K562 (cell line): ENCODE measurements at regions not wholly inside any gene's neighbourhood (a gene's known extent, or its start where the extent isn't known, plus 50 kb on each side); places are given as distances from the start of the nearest gene placed in this dataset.
A peak's percentile ranks its signal among the peaks of the same experiment; 100 is the strongest.

Experiments used
- ATAC-seq: fragments of 200-7000 bp; cut with Tn5 transposase; 3 replicates; pipeline ENCODE4 v1.9.1; 2020; ENCODE audit warnings: moderate library complexity
- BruUV-seq: library from RNA; stranded (reverse); fragments of 400-500 nt; replicated peaks from 2 replicates; lab custom pipeline; 2021; lab: Mats Ljungman, UMichigan
- CTCF ChIA-PET: fragments of 300-600 bp; formaldehyde crosslinking; extraction: SDS; loops from one replicate; lab custom pipeline; 2021; ENCODE audit warnings: low intra/inter-chr PET ratio; lab: Yijun Ruan, JAX
- POLR2A ChIA-PET: fragments of 300-600, 350-650 bp; sonication (Branson Sonifier 250); formaldehyde crosslinking; extraction: SDS; loops from one replicate; lab custom pipeline; 2021; ENCODE audit warnings: antibody characterized with exemption, inconsistent platforms; lab: Yijun Ruan, JAX
- DNase-seq, 4 experiments: peaks; one replicate each; pipeline versions ENCODE4 v3.0.0 to v3.0.0-alpha.2; 2011 to 2018; ENCODE audit warnings: low spot score in 3 of 4, mixed read lengths in 3 of 4; ENCODE audit errors: extremely low read depth in 1 of 4
- FAIRE-seq: peaks from 2 replicates; lab custom pipeline; 2011; peaks lifted over from hg19 to GRCh38; lab: Jason Lieb, UNC
- H2AFZ ChIP-seq: 2 replicates; pipeline ENCODE4 v1.6.0; 2011; ENCODE audit warnings: low read depth, low read length, control low read depth, inconsistent platforms
- H3K27ac ChIP-seq: fragments of 200-600 bp; 3 replicates; pipeline ENCODE4 v1.8.0; 2011; ENCODE audit warnings: low read depth, mild to moderate bottlenecking, control low read depth, inconsistent platforms, low read length, moderate library complexity, mixed read lengths; ENCODE audit errors: extremely low read depth
- H3K27me3 ChIP-seq, 2 experiments: fragments of 300-600 bp in 1 of 2; 2 replicates in 1 of 2; 3 replicates in 1 of 2; pipeline versions ENCODE4 v1.6.0 to v1.8.0; 2011; ENCODE audit warnings: inconsistent platforms in 2 of 2, low read length in 2 of 2, mild to moderate bottlenecking in 1 of 2, mixed read lengths in 1 of 2, moderate library complexity in 1 of 2; ENCODE audit not compliant: control insufficient read depth in 2 of 2, insufficient read depth in 2 of 2
- H3K36me3 ChIP-seq: fragments of 300-600 bp; 3 replicates; pipeline ENCODE4 v1.8.0; 2011; ENCODE audit warnings: mild to moderate bottlenecking, low read length, inconsistent platforms; ENCODE audit not compliant: control insufficient read depth, insufficient read depth
- H3K4me1 ChIP-seq, 2 experiments: fragments of 200-600 bp in 1 of 2; replicated peaks in 1 of 2; 2 replicates in 1 of 2; 3 replicates in 1 of 2; pipeline versions ENCODE4 v1.5.1 to v1.8.0; 2011; ENCODE audit warnings: inconsistent platforms in 2 of 2, low read length in 2 of 2, mild to moderate bottlenecking in 1 of 2, mixed read lengths in 1 of 2, moderate library complexity in 1 of 2; ENCODE audit not compliant: control insufficient read depth in 2 of 2, insufficient read depth in 2 of 2
- H3K4me2 ChIP-seq: 2 replicates; pipeline ENCODE4 v1.6.1; 2011; ENCODE audit warnings: low read length, control low read depth, inconsistent platforms, mixed read lengths; ENCODE audit not compliant: insufficient read depth
- H3K4me3 ChIP-seq: fragments of 200-600 bp; sonication (generic), shearing (Covaris generic); 2 replicates; pipeline ENCODE4 v1.5.1; 2016; ENCODE audit warnings: control low read depth, inconsistent platforms
- H3K79me2 ChIP-seq: fragments of 200-600 bp; 3 replicates; pipeline ENCODE4 v1.8.0; 2011; ENCODE audit warnings: low read length, inconsistent platforms; ENCODE audit not compliant: control insufficient read depth, insufficient read depth
- H3K9ac ChIP-seq, 2 experiments: 2 replicates each; pipeline versions ENCODE4 v1.6.0 to v1.6.1; 2011; ENCODE audit warnings: low read depth in 2 of 2, low read length in 2 of 2, control low read depth in 1 of 2, inconsistent platforms in 1 of 2, mild to moderate bottlenecking in 1 of 2, mixed read lengths in 1 of 2; ENCODE audit not compliant: insufficient read depth in 1 of 2
- H3K9me1 ChIP-seq: one replicate; pipeline ENCODE4 v1.6.0; 2011; ENCODE audit warnings: inconsistent platforms, mild to moderate bottlenecking, low read length, moderate library complexity; ENCODE audit not compliant: control insufficient read depth, insufficient read depth
- H3K9me3 ChIP-seq: replicated peaks from 2 replicates; pipeline ENCODE4 v1.5.1; 2011; ENCODE audit warnings: low read depth, low read length, inconsistent platforms; ENCODE audit not compliant: control insufficient read depth, insufficient read depth
- H4K20me1 ChIP-seq: replicated peaks from 2 replicates; pipeline ENCODE4 v1.6.1; 2011; ENCODE audit warnings: low read length, inconsistent platforms, mixed read lengths; ENCODE audit not compliant: control insufficient read depth, insufficient read depth
- KLF6 ChIP-seq: fragments of 250-450 bp; sonication (Bioruptor Pico); IDR thresholded peaks from 2 replicates; pipeline ENCODE4 v1.4.0; 2020; ENCODE audit warnings: mild to moderate bottlenecking, moderate library complexity, borderline replicate concordance
- MTF1 ChIP-seq: fragments of 250-450 bp; sonication (Bioruptor Pico); IDR thresholded peaks from 2 replicates; pipeline ENCODE4 v1.9.0; 2021; ENCODE audit warnings: moderate library complexity, mild to moderate bottlenecking, inconsistent platforms, borderline replicate concordance
- PCBP2 ChIP-seq: fragments of 200-400 bp; formaldehyde crosslinking; IDR thresholded peaks from 2 replicates; pipeline ENCODE4 v1.6.1; 2018; ENCODE audit warnings: low read length, low read depth, mild to moderate bottlenecking, moderate library complexity; ENCODE audit not compliant: poor library complexity, severe bottlenecking
- RBM17 ChIP-seq: fragments of 200-400 bp; formaldehyde crosslinking; IDR thresholded peaks from 2 replicates; pipeline ENCODE4 v1.6.1; 2017; ENCODE audit warnings: low read depth, mild to moderate bottlenecking, low read length, borderline replicate concordance
- RERE ChIP-seq: sonication (generic); formaldehyde crosslinking; IDR thresholded peaks from 2 replicates; pipeline ENCODE4 v1.8.0; 2023; ENCODE audit warnings: missing genetic modification reagents, mild to moderate bottlenecking, borderline replicate concordance
- RUNX1 ChIP-seq: sonication (generic); IDR thresholded peaks from 2 replicates; pipeline ENCODE4 v1.6.1; 2016; ENCODE audit warnings: antibody characterized with exemption, low read depth
- ZNF316 ChIP-seq: fragments of 450-650 bp; IDR thresholded peaks from 2 replicates; pipeline ENCODE4 v1.6.1; 2016
- ZNF347 ChIP-seq: fragments of 450-650 bp; formaldehyde crosslinking; IDR thresholded peaks from 2 replicates; pipeline ENCODE4 v1.4.0; 2020; ENCODE audit warnings: low read depth, mild to moderate bottlenecking, moderate library complexity
- ZNF512 ChIP-seq: IDR thresholded peaks from 2 replicates; pipeline ENCODE4 v1.6.1; 2016; ENCODE audit warnings: missing genetic modification characterization, missing compliant biosample characterization
- WGBS: fragments of 100-300 bp; shearing (Covaris generic); methylation state at CpG from one replicate; pipeline ENCODE4 v1.1.6; 2016; ENCODE audit warnings: low coverage, mixed read lengths; ENCODE audit not compliant: insufficient coverage; ENCODE audit errors: missing lambda C conversion rate; 5-methylcytosine and 5-hydroxymethylcytosine counted together
- in situ Hi-C: fragments of 300-500 bp; cut with MboI; formaldehyde crosslinking; loops from 4 replicates; pipeline ENCODE4 v1.15.0; 2018; ENCODE audit warnings: inconsistent platforms, mixed read lengths
- intact Hi-C: fragments of 100-400 bp; cut with micrococcal nuclease; formaldehyde crosslinking; loops from 2 replicates; pipeline ENCODE4 v1.14.2; 2022

GRCh38 chr7:68015978-68016532, 1019.4 kb downstream of the TYW1 start:
- in situ Hi-C loops (no loop called here), intact Hi-C loops (no loop called here)
- no peaks in the 10 kb centered on the region for H3K9me3 ChIP-seq
- no peak overlapping the region for H3K9ac ChIP-seq
- 0% methylated on average over 1 of the region's 2 CpGs for WGBS
- H2AFZ ChIP-seq, result no peak overlapping the region
- H3K4me3 ChIP-seq, result no peak overlapping the region
- CTCF ChIA-PET, result no interaction called here
- no peak for ATAC-seq
- peaks cover 0 to 5% of the 10 kb centered on the region in 2 experiments; a peak in 2 of 5 replicates for H3K27me3 ChIP-seq
- H3K36me3 ChIP-seq, result no peaks in the 10 kb centered on the region
- H4K20me1 ChIP-seq, result no peaks in the 10 kb centered on the region
- POLR2A ChIA-PET, result no interaction called here
- H3K4me2 ChIP-seq, result no peak overlapping the region
- H3K79me2 ChIP-seq, result no peaks in the 10 kb centered on the region
- no peak overlapping the region for H3K27ac ChIP-seq
- no peaks in the 10 kb centered on the region for H3K4me1 ChIP-seq
- FAIRE-seq, result no peak
- DNase-seq, result no peak
- H3K9me1 ChIP-seq, result no peaks in the 10 kb centered on the region
- no TSS peak for BruUV-seq
- TF ChIP-seq PCBP2 (peak; percentile 42), ZNF347 (CRISPR knock-in tag) (no peak), ZNF512 (tag) (peak; percentile 35; the same call in 1 of the 2 replicates)

GRCh38 chr7:68020102-68020501, 1023.5 kb downstream of the TYW1 start:
- no peak overlapping the region for H2AFZ ChIP-seq
- intact Hi-C loops, result no loop called here
- no peaks in the 10 kb centered on the region for H3K9me3 ChIP-seq
- in situ Hi-C loops, result no loop called here
- no peak overlapping the region for H3K4me2 ChIP-seq
- H3K9ac ChIP-seq, result no peak overlapping the region
- ChIA-PET POLR2A (interaction anchor here (0.8 to 1.1 kb wide), 2 partner anchors 9 to 13 kb away, joined by 3 read pairs; no protein-coding TSS in a partner anchor), CTCF (no interaction called here)
- ATAC-seq (peak; percentile 49; the same call in 2 of the 3 replicates), FAIRE-seq (no peak), DNase-seq (peak in 1 of 4 experiments; percentile 3)
- H3K27me3 ChIP-seq, result no peaks in the 10 kb centered on the region; a peak in 1 of 5 replicates
- H4K20me1 ChIP-seq, result no peaks in the 10 kb centered on the region
- H3K4me1 ChIP-seq, result no peaks in the 10 kb centered on the region
- WGBS, result 5% methylated on average over 3 of the region's 3 CpGs
- no peak overlapping the region for H3K27ac ChIP-seq
- no peaks in the 10 kb centered on the region for H3K36me3 ChIP-seq
- no TSS peak for BruUV-seq
- no peaks in the 10 kb centered on the region for H3K79me2 ChIP-seq
- no peak overlapping the region for H3K4me3 ChIP-seq
- H3K9me1 ChIP-seq, result no peaks in the 10 kb centered on the region
- TF ChIP-seq KLF6 (no peak), RUNX1 (no peak), ZNF316 (peak; percentile 55), RBM17 (no peak), RERE (CRISPR knock-in tag) (no peak), MTF1 (CRISPR knock-in tag) (no peak)
